Breast epithelium (tissue), 3 donors: ENCODE measurements at regions not wholly inside any gene's neighbourhood (a gene's known extent, or its start where the extent isn't known, plus 50 kb on each side); places are given as distances from the start of the nearest gene placed in this dataset.

Experiments used
- CTCF ChIP-seq, 3 donors: fragments of 450-650 bp; IDR thresholded peaks; one replicate each; pipeline ENCODE4 v1.5.1; 2016 to 2017; ENCODE audit warnings: antibody characterized with exemption in 3 of 3, mild to moderate bottlenecking in 3 of 3, moderate library complexity in 3 of 3
- POLR2A ChIP-seq: fragments of 450-650 bp; IDR thresholded peaks from one replicate; pipeline ENCODE4 v1.6.1; 2016; ENCODE audit warnings: antibody characterized with exemption, mild to moderate bottlenecking, moderate library complexity

GRCh38 chr4:19689511-19689910, 562.2 kb upstream of the SLIT2 start:
- TF ChIP-seq CTCF (IDR thresholded peaks at IDR 0.05) (no peak), POLR2A (no peak)
